ENCODE measurements at regions not wholly inside any gene's neighbourhood (a gene's known extent, or its start where the extent isn't known, plus 50 kb on each side); places are given as distances from the start of the nearest gene placed in this dataset.

DNA sequence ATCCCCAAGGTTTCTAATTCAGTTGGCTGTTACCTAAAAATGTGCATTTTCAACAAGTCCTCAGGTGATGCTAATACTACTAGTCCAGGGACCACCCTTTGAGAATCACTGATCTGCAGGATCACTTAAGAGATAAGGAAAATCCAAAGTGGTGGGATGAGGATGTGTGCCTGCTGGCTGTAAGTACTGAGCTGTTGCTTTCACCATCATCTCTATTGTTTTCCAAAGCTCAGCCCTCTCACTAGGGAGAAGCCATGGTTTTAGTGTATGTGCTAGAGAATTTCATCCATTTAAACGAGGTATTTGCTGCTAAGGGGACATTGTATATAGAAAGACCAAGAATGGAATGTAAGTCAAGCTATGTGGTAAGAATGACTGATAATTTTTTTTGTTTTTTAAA is 202.3 kb downstream of the KIF21A start:
- H3K9me3 ChIP-seq (ENCODE audit: low read depth, low read length, poor library complexity, severe bottlenecking) = no peaks in the 10 kb centered on the region
- BruUV-seq (replicated peaks) = no TSS peak
- H3K36me3 ChIP-seq (ENCODE audit: insufficient read depth, low read length, poor library complexity, severe bottlenecking) = no peaks in the 10 kb centered on the region
- H3K27me3 ChIP-seq (replicated peaks; ENCODE audit: insufficient read depth, low read depth, low read length, poor library complexity) = no peaks in the 10 kb centered on the region
- TF ChIP-seq EZH2 (IDR thresholded peaks at IDR 0.05; ENCODE audit: borderline replicate concordance, low read depth, low read length, poor library complexity, severe bottlenecking) = no peak
- no peak for TF ChIP-seq CTCF (conservative IDR thresholded peaks at IDR 0.05; ENCODE audit: low read depth, low read length)
- no peaks in the 10 kb centered on the region for H3K4me1 ChIP-seq (ENCODE audit: insufficient read depth, low read length, poor library complexity, severe bottlenecking)
- ChIA-PET CTCF (no interaction called here), POLR2A (ENCODE audit: low non-redundant PET) (no interaction called here)
- no peak overlapping the region for H3K4me3 ChIP-seq (ENCODE audit: low read depth, low read length, poor library complexity, severe bottlenecking)
- no peak overlapping the region for H3K27ac ChIP-seq (ENCODE audit: low read depth, low read length, poor library complexity, severe bottlenecking)
- intact Hi-C loops (cut with micrococcal nuclease; ENCODE audit: unreplicated experiment) = loop anchor here (10.0 kb wide), 1 partner anchor 64 kb away; no protein-coding TSS in a partner anchor
- DNase-seq (ENCODE audit: low spot score) = no peak

DNA sequence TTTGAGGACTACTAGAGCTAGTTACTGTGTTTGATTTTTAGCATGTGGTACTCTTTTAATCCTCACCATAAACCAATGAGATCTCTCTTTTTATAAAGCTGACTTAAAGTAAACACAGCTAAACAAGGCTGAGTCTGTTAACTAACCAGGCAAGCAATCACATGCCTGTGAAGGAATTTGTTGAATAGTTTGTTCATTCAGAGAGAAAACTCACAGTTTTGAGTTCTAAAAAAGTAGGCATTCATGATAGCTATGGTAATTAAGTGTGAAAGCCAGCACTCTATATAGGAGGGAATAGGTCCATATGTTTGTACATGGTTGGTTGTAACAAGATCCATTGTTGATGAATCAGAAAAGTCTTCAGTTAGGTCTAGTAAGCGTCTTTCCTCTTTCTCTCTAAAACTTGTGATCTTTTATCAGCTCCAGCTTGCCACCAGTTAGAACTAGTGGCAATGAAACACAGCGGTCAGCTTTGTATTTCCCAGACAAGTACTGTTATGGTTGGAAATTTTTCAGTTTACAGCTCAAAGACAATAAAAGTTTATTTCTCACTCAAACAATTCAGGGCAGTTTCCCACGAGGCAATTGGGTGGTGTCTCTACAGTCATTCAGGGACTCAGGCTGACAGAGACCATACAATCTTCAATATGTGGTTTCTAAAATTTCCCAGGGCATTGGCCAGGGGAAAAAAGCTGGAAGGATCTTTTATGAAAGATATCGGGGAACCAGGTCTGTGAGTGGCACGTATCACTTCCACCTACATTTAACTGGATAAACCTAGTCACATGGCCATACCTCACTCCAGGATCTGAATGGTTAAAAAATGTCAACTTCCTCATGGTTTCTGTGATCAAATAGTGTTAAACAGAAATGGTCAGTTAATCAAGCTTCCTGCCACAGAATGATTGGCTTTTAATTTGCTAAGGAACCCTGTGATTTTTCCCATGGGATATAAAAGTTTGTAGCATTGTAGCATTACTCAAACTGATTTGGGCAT is 203.1 kb downstream of the KIF21A start:
- CTCF ChIA-PET = no interaction called here
- intact Hi-C loops (cut with micrococcal nuclease; ENCODE audit: unreplicated experiment) = loop anchor here (10.0 kb wide), 2 partner anchors 65 to 415 kb away; no protein-coding TSS in a partner anchor

DNA sequence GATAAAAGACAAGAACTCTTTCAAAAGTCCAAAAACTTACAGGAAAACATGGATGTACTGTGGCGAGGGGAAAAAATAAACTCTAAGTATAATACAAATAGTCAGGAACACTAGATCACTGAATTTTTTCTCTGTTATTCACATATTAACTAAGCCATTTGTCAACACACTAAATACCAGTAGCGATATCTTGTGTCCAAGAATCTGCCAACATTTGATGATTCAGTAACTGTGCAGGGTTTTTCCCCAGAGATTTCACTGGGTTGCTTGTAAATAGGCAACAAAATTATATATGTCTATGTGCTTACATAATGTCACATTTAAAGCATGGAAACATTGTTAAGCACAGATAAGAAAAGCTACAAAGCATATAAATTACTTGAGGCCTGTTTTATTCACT is 205.9 kb downstream of the KIF21A start:
- no peaks in the 10 kb centered on the region for H3K36me3 ChIP-seq (ENCODE audit: insufficient read depth, low read length, poor library complexity, severe bottlenecking)
- intact Hi-C loops (cut with micrococcal nuclease; ENCODE audit: unreplicated experiment) = loop anchor here (10.0 kb wide), 1 partner anchor 412 kb away; no protein-coding TSS in a partner anchor
- BruUV-seq (replicated peaks) = no TSS peak
- no peaks in the 10 kb centered on the region for H3K27me3 ChIP-seq (replicated peaks; ENCODE audit: insufficient read depth, low read depth, low read length, poor library complexity)
- H3K4me1 ChIP-seq (ENCODE audit: insufficient read depth, low read length, poor library complexity, severe bottlenecking) = no peaks in the 10 kb centered on the region
- ChIA-PET POLR2A (ENCODE audit: low non-redundant PET) (no interaction called here), CTCF (interaction anchor here (0.6 kb wide), 1 partner anchor 97 kb away, joined by 3 read pairs; no protein-coding TSS in a partner anchor)
- no peak for TF ChIP-seq EZH2 (IDR thresholded peaks at IDR 0.05; ENCODE audit: borderline replicate concordance, low read depth, low read length, poor library complexity, severe bottlenecking)
- no peak for TF ChIP-seq CTCF (conservative IDR thresholded peaks at IDR 0.05; ENCODE audit: low read depth, low read length)
- no peaks in the 10 kb centered on the region for H3K9me3 ChIP-seq (ENCODE audit: low read depth, low read length, poor library complexity, severe bottlenecking)
- H3K4me3 ChIP-seq (ENCODE audit: low read depth, low read length, poor library complexity, severe bottlenecking) = no peak overlapping the region
- H3K27ac ChIP-seq (ENCODE audit: low read depth, low read length, poor library complexity, severe bottlenecking) = no peak overlapping the region
- no peak for DNase-seq (ENCODE audit: low spot score)

More for the DNA sequence above, 203.1 kb downstream of the KIF21A start:
- H3K27me3 ChIP-seq (replicated peaks; ENCODE audit: insufficient read depth, low read depth, low read length, poor library complexity) = no peaks in the 10 kb centered on the region
- no peak overlapping the region for H3K27ac ChIP-seq (ENCODE audit: low read depth, low read length, poor library complexity, severe bottlenecking)
- POLR2A ChIA-PET (ENCODE audit: low non-redundant PET) = no interaction called here
- no peaks in the 10 kb centered on the region for H3K36me3 ChIP-seq (ENCODE audit: insufficient read depth, low read length, poor library complexity, severe bottlenecking)
- TF ChIP-seq CTCF (conservative IDR thresholded peaks at IDR 0.05; ENCODE audit: low read depth, low read length) = no peak
- no peak for TF ChIP-seq EZH2 (IDR thresholded peaks at IDR 0.05; ENCODE audit: borderline replicate concordance, low read depth, low read length, poor library complexity, severe bottlenecking)
- no TSS peak for BruUV-seq (replicated peaks)
- DNase-seq (ENCODE audit: low spot score) = no peak
- no peaks in the 10 kb centered on the region for H3K9me3 ChIP-seq (ENCODE audit: low read depth, low read length, poor library complexity, severe bottlenecking)
- no peaks in the 10 kb centered on the region for H3K4me1 ChIP-seq (ENCODE audit: insufficient read depth, low read length, poor library complexity, severe bottlenecking)
- H3K4me3 ChIP-seq (ENCODE audit: low read depth, low read length, poor library complexity, severe bottlenecking) = no peak overlapping the region
